ENCODE measurements at regions not wholly inside any gene's neighbourhood (a gene's known extent, or its start where the extent isn't known, plus 50 kb on each side); places are given as distances from the start of the nearest gene placed in this dataset.

DNA sequence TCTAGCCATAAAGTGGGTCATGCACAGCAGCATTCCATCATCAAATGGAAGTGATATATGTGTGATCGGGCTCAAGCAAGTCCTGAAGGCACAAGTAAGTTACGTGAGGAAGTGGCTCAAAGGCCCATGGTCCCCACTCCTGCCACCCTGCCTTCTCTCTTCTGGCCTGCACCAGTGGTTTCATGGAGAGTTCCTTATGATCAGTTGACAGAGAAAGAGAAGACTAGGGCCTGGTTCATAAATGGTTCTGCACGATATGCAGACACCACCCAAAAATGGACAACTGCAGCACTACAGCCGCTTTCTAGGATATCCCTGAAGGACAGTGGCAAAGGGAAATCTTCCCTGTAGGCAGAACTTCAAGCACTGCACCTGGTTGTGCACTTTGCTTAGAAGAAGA is 412.6 kb upstream of the SMIM21 start:
- TF ChIP-seq CTCF (IDR thresholded peaks at IDR 0.05; ENCODE audit: low read length): no peak
- TF ChIP-seq EZH2phosphoT487 (IDR thresholded peaks at IDR 0.05; ENCODE audit: low read length): no peak
